ENCODE measurements at regions not wholly inside any gene's neighbourhood (a gene's known extent, or its start where the extent isn't known, plus 50 kb on each side); places are given as distances from the start of the nearest gene placed in this dataset.

GRCh38 chr14:83419420-83419819, 1885.8 kb upstream of the SEL1L start:
- no peak for TF ChIP-seq EZH2phosphoT487 (IDR thresholded peaks at IDR 0.05; ENCODE audit: insufficient read depth, low read depth)
- TF ChIP-seq EZH2 (IDR thresholded peaks at IDR 0.05; ENCODE audit: insufficient read depth, poor library complexity, severe bottlenecking): no peak
- Histone ChIP-seq H3K27me3 (replicated peaks; ENCODE audit: insufficient read depth) (no peaks in the 10 kb centered on the region), H3K9ac (no peak overlapping the region), H3K36me3 (ENCODE audit: low read depth) (no peaks in the 10 kb centered on the region), H3K9me3 (ENCODE audit: low read depth) (no peaks in the 10 kb centered on the region), H3K79me2 (ENCODE audit: insufficient read depth) (no peaks in the 10 kb centered on the region), H3K27ac (no peak overlapping the region), H3F3A (ENCODE audit: insufficient read depth) (no peaks in the 10 kb centered on the region), H3K4me2 (ENCODE audit: unreplicated experiment) (no peak overlapping the region), H2AFZ (no peak overlapping the region), H3K9me2 (ENCODE audit: insufficient read depth) (no peaks in the 10 kb centered on the region), H3K4me1 (ENCODE audit: insufficient read depth) (no peaks in the 10 kb centered on the region), H4K20me1 (ENCODE audit: insufficient read depth) (no peaks in the 10 kb centered on the region), H3K4me3 (no peak overlapping the region)
- 62 to 76% methylated on average over 4 of the region's 4 CpGs for WGBS, 2 experiments (ENCODE audit: low coverage in 1 of 2, low lambda C conversion rate in 2 of 2, missing lambda C conversion rate in 2 of 2)
- in situ Hi-C loops (cut with MboI): no loop called here
- DNase-seq: no peak

- Histone ChIP-seq H3K4me1 (ENCODE audit: insufficient read depth) (peaks cover 20% of the 10 kb centered on the region), H3K4me3 (no peak overlapping the region), H3K4me2 (ENCODE audit: unreplicated experiment) (no peak overlapping the region), H4K20me1 (ENCODE audit: insufficient read depth) (no peaks in the 10 kb centered on the region), H3K79me2 (ENCODE audit: insufficient read depth) (no peaks in the 10 kb centered on the region), H3K9me2 (ENCODE audit: insufficient read depth) (no peaks in the 10 kb centered on the region), H3K27me3 (replicated peaks; ENCODE audit: insufficient read depth) (no peaks in the 10 kb centered on the region), H3K27ac (no peak overlapping the region), H3K36me3 (ENCODE audit: low read depth) (no peaks in the 10 kb centered on the region), H3K9me3 (ENCODE audit: low read depth) (no peaks in the 10 kb centered on the region), H3F3A (ENCODE audit: insufficient read depth) (peaks cover 13% of the 10 kb centered on the region), H3K9ac (no peak overlapping the region), H2AFZ (no peak overlapping the region)
- DNase-seq: no peak
- WGBS, 2 experiments (ENCODE audit: low coverage in 1 of 2, low lambda C conversion rate in 2 of 2, missing lambda C conversion rate in 2 of 2): 19 to 25% methylated on average over 2 of the region's 2 CpGs
- no peak for TF ChIP-seq EZH2 (IDR thresholded peaks at IDR 0.05; ENCODE audit: insufficient read depth, poor library complexity, severe bottlenecking)
- no peak for TF ChIP-seq EZH2phosphoT487 (IDR thresholded peaks at IDR 0.05; ENCODE audit: insufficient read depth, low read depth)
- in situ Hi-C loops (cut with MboI): no loop called here
Observed at GRCh38 chr14:83421711-83422110, 1888.1 kb upstream of the SEL1L start.

- in situ Hi-C loops (cut with MboI): no loop called here
- Histone ChIP-seq H4K20me1 (ENCODE audit: insufficient read depth) (no peaks in the 10 kb centered on the region), H3K4me3 (no peak overlapping the region), H3K4me1 (ENCODE audit: insufficient read depth) (peaks cover 26% of the 10 kb centered on the region), H3K36me3 (ENCODE audit: low read depth) (no peaks in the 10 kb centered on the region), H3K79me2 (ENCODE audit: insufficient read depth) (no peaks in the 10 kb centered on the region), H3K4me2 (ENCODE audit: unreplicated experiment) (peak overlapping the region; percentile 27), H2AFZ (no peak overlapping the region), H3F3A (ENCODE audit: insufficient read depth) (peaks cover 13% of the 10 kb centered on the region), H3K27ac (peak overlapping the region; percentile 57), H3K9ac (no peak overlapping the region), H3K9me2 (ENCODE audit: insufficient read depth) (no peaks in the 10 kb centered on the region), H3K9me3 (ENCODE audit: low read depth) (no peaks in the 10 kb centered on the region), H3K27me3 (replicated peaks; ENCODE audit: insufficient read depth) (no peaks in the 10 kb centered on the region)
- DNase-seq: peak; percentile 68
- TF ChIP-seq EZH2phosphoT487 (IDR thresholded peaks at IDR 0.05; ENCODE audit: insufficient read depth, low read depth) (no peak), EZH2 (IDR thresholded peaks at IDR 0.05; ENCODE audit: insufficient read depth, poor library complexity, severe bottlenecking) (no peak)
Observed at GRCh38 chr14:83425138-83425537, 1891.5 kb upstream of the SEL1L start.

- Histone ChIP-seq H3K4me3 (no peak overlapping the region), H2AFZ (peak overlapping the region; percentile 56; the same call in 1 of the 2 replicates), H3K27me3 (replicated peaks; ENCODE audit: insufficient read depth) (no peaks in the 10 kb centered on the region), H3K9me2 (ENCODE audit: insufficient read depth) (no peaks in the 10 kb centered on the region), H3K4me1 (ENCODE audit: insufficient read depth) (peaks cover 29% of the 10 kb centered on the region), H3K79me2 (ENCODE audit: insufficient read depth) (no peaks in the 10 kb centered on the region), H3K27ac (peak overlapping the region; percentile 37), H3K9me3 (ENCODE audit: low read depth) (no peaks in the 10 kb centered on the region), H3K4me2 (ENCODE audit: unreplicated experiment) (no peak overlapping the region), H3F3A (ENCODE audit: insufficient read depth) (peaks cover 13% of the 10 kb centered on the region), H4K20me1 (ENCODE audit: insufficient read depth) (no peaks in the 10 kb centered on the region), H3K9ac (no peak overlapping the region), H3K36me3 (ENCODE audit: low read depth) (no peaks in the 10 kb centered on the region)
- no peak for TF ChIP-seq EZH2 (IDR thresholded peaks at IDR 0.05; ENCODE audit: insufficient read depth, poor library complexity, severe bottlenecking)
- no peak for TF ChIP-seq EZH2phosphoT487 (IDR thresholded peaks at IDR 0.05; ENCODE audit: insufficient read depth, low read depth)
- DNase-seq: peak; percentile 1
- in situ Hi-C loops (cut with MboI): no loop called here
- WGBS, 2 experiments (ENCODE audit: low coverage in 1 of 2, low lambda C conversion rate in 2 of 2, missing lambda C conversion rate in 2 of 2): 19 to 26% methylated on average over 2 of the region's 2 CpGs
Observed at GRCh38 chr14:83425706-83426105, 1892.1 kb upstream of the SEL1L start.

GRCh38 chr14:83433618-83434017, 1900.0 kb upstream of the SEL1L start:
- Histone ChIP-seq H3F3A (ENCODE audit: insufficient read depth) (peaks cover 8% of the 10 kb centered on the region; the same call in 1 of the 2 replicates), H4K20me1 (ENCODE audit: insufficient read depth) (no peaks in the 10 kb centered on the region), H3K36me3 (ENCODE audit: low read depth) (no peaks in the 10 kb centered on the region), H3K4me3 (no peak overlapping the region), H3K79me2 (ENCODE audit: insufficient read depth) (no peaks in the 10 kb centered on the region), H3K27ac (no peak overlapping the region), H3K27me3 (replicated peaks; ENCODE audit: insufficient read depth) (no peaks in the 10 kb centered on the region), H3K4me2 (ENCODE audit: unreplicated experiment) (no peak overlapping the region), H3K9ac (no peak overlapping the region), H3K9me3 (ENCODE audit: low read depth) (no peaks in the 10 kb centered on the region), H2AFZ (no peak overlapping the region), H3K4me1 (ENCODE audit: insufficient read depth) (peaks cover 16% of the 10 kb centered on the region), H3K9me2 (ENCODE audit: insufficient read depth) (no peaks in the 10 kb centered on the region)
- in situ Hi-C loops (cut with MboI): no loop called here
- TF ChIP-seq EZH2phosphoT487 (IDR thresholded peaks at IDR 0.05; ENCODE audit: insufficient read depth, low read depth) (no peak), EZH2 (IDR thresholded peaks at IDR 0.05; ENCODE audit: insufficient read depth, poor library complexity, severe bottlenecking) (no peak)
- no peak for DNase-seq
- 33 to 37% methylated on average over 1 of the region's 1 CpG for WGBS, 2 experiments (ENCODE audit: low coverage in 1 of 2, low lambda C conversion rate in 2 of 2, missing lambda C conversion rate in 2 of 2)
